Fibroblast of lung (primary cell): ENCODE measurements at regions not wholly inside any gene's neighbourhood (a gene's known extent, or its start where the extent isn't known, plus 50 kb on each side); places are given as distances from the start of the nearest gene placed in this dataset.

Experiments used
- CTCF ChIP-seq, 2 donors: IDR thresholded peaks in 1 of 2; conservative IDR thresholded peaks in 1 of 2; 1 replicate in 1 of 2; 2 replicates in 1 of 2; pipeline ENCODE4 v1.5.1; 2011 to 2012; ENCODE audit warnings: low read length in 2 of 2, control low read depth in 1 of 2, inconsistent platforms in 1 of 2, low read depth in 1 of 2, mild to moderate bottlenecking in 1 of 2
- EZH2 ChIP-seq: IDR thresholded peaks from 2 replicates; pipeline ENCODE4 v1.5.1; 2012; ENCODE audit warnings: low read length, control low read depth, mild to moderate bottlenecking; ENCODE audit errors: missing control alignments

DNA sequence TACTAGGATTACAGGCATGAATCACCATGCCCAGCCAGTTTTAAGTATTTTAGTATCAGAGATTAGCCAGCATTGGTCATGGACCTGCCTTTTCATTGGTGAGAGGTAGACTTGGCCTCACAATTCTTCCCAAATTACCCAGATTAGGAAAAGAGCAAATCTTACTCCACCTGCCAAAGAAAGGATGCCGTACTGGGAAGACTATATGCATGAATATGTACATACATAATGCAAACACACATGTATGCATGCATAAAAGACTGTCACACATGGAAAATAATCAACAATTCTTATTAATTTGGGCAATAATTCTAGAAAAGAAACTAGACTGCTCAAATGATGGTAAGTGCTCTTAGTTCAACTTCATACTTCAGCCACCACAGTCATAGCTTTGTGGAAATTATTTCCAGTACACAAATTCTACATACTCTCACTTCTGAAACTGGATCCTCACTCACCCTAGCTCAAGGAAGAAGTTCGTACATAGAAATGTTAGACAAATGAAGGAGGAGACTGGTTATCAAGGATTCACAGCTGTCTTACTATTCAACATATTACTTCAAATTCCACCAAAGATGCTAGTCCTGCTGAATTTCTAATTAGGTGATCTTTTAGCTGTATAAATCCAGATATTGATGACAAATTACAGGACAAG lies 73.7 kb downstream of the MINAR2 start:
- TF ChIP-seq CTCF (conservative IDR thresholded peaks at IDR 0.05 in 1 of 2, IDR thresholded peaks at IDR 0.05 in 1 of 2; ENCODE audit: low read depth in 1 of 2, low read length in 2 of 2) (no peak), EZH2 (no peak)
